DND-41 (cell line): ENCODE measurements at regions not wholly inside any gene's neighbourhood (a gene's known extent, or its start where the extent isn't known, plus 50 kb on each side); places are given as distances from the start of the nearest gene placed in this dataset.

Experiments used
- ATAC-seq: fragments of 200-7000 bp; cut with Tn5 transposase; 3 replicates; pipeline ENCODE4 v1.9.1; 2021; ENCODE audit warnings: low read depth; ENCODE audit not compliant: insufficient read depth
- DNase-seq: peaks from one replicate; pipeline ENCODE4 v3.0.0-alpha.2; 2020
- H2AFZ ChIP-seq: 2 replicates; pipeline ENCODE4 v1.6.0; 2012; ENCODE audit warnings: low read depth, low read length
- H3K27ac ChIP-seq: 2 replicates; pipeline ENCODE4 v1.5.1; 2012; ENCODE audit warnings: low read length, inconsistent platforms
- H3K27me3 ChIP-seq: fragments of 200-600 bp; sonication (generic); 2 replicates; pipeline ENCODE4 v1.6.0; 2012; ENCODE audit warnings: low read length, mild to moderate bottlenecking, inconsistent platforms; ENCODE audit not compliant: insufficient read depth, poor library complexity
- H3K36me3 ChIP-seq: 2 replicates; pipeline ENCODE4 v1.5.1; 2012; ENCODE audit warnings: low read length, inconsistent platforms; ENCODE audit not compliant: insufficient read depth
- H3K4me1 ChIP-seq: 2 replicates; pipeline ENCODE4 v1.5.1; 2012; ENCODE audit warnings: mild to moderate bottlenecking, low read length; ENCODE audit not compliant: insufficient read depth
- H3K4me2 ChIP-seq: 2 replicates; pipeline ENCODE4 v1.6.0; 2012; ENCODE audit warnings: mild to moderate bottlenecking, moderate library complexity, low read length, inconsistent platforms; ENCODE audit not compliant: insufficient read depth
- H3K4me3 ChIP-seq, 2 experiments: fragments of 200-600 bp in 1 of 2; shearing (Covaris generic) in 1 of 2; 2 replicates each; pipeline ENCODE4 v1.5.1; 2012 to 2016; ENCODE audit warnings: inconsistent platforms in 2 of 2, low read length in 2 of 2, mild to moderate bottlenecking in 2 of 2, low read depth in 1 of 2, moderate library complexity in 1 of 2
- H3K79me2 ChIP-seq: 2 replicates; pipeline ENCODE4 v1.6.0; 2012; ENCODE audit warnings: low read length, inconsistent platforms; ENCODE audit not compliant: insufficient read depth
- H3K9ac ChIP-seq: 2 replicates; pipeline ENCODE4 v1.6.0; 2012; ENCODE audit warnings: low read depth, mild to moderate bottlenecking, inconsistent platforms, low read length, moderate library complexity
- H3K9me3 ChIP-seq: 2 replicates; pipeline ENCODE4 v1.5.1; 2012; ENCODE audit warnings: low read length, moderate library complexity, mild to moderate bottlenecking, inconsistent platforms; ENCODE audit not compliant: insufficient read depth, severe bottlenecking
- H4K20me1 ChIP-seq: 2 replicates; pipeline ENCODE4 v1.6.0; 2012; ENCODE audit warnings: low read length; ENCODE audit not compliant: insufficient read depth
- CTCF ChIP-seq: IDR thresholded peaks from 2 replicates; pipeline ENCODE4 v1.5.1; 2012; ENCODE audit warnings: borderline replicate concordance, low read length, moderate library complexity, mild to moderate bottlenecking; ENCODE audit not compliant: poor library complexity, severe bottlenecking; ENCODE audit errors: extremely low read depth
- EZH2 ChIP-seq: IDR thresholded peaks from 3 replicates; pipeline ENCODE4 v1.6.1; 2012; ENCODE audit warnings: borderline replicate concordance, low read depth, mild to moderate bottlenecking, moderate library complexity, low read length, inconsistent platforms; ENCODE audit not compliant: severe bottlenecking

- Histone ChIP-seq H2AFZ (no peak overlapping the region), H3K27me3 (no peaks in the 10 kb centered on the region), H3K4me3 (no peak overlapping the region), H3K79me2 (peaks cover 34% of the 10 kb centered on the region), H3K4me2 (no peak overlapping the region), H3K4me1 (0 out of 2 replicates have a peak, but pooled peaks cover 3% of the 10 kb centered on the region), H3K36me3 (peaks cover 46% of the 10 kb centered on the region), H3K9ac (no peak overlapping the region), H3K27ac (no peak overlapping the region; the same call in 1 of the 2 replicates), H3K9me3 (no peaks in the 10 kb centered on the region), H4K20me1 (peaks cover 26% of the 10 kb centered on the region; the same call in 1 of the 2 replicates)
- TF ChIP-seq CTCF: no peak
- no peak for TF ChIP-seq EZH2
- DNase-seq: no peak
- ATAC-seq: no peak
Observed at GRCh38 chr20:60124776-60125381, 166.7 kb downstream of the CDH26 start.

GRCh38 chr20:60125513-60125912 lies 167.3 kb downstream of the CDH26 start:
- no peaks in the 10 kb centered on the region for H3K27me3 ChIP-seq
- TF ChIP-seq CTCF: no peak
- TF ChIP-seq EZH2: no peak
- peak; percentile 24; the same call in 1 of the 3 replicates for ATAC-seq
- no peak for DNase-seq
- H3K4me2 ChIP-seq: no peak overlapping the region
- H3K27ac ChIP-seq: no peak overlapping the region
- H3K4me1 ChIP-seq: 0 out of 2 replicates have a peak, but pooled peaks cover 3% of the 10 kb centered on the region
- no peak overlapping the region for H2AFZ ChIP-seq
- no peaks in the 10 kb centered on the region for H3K9me3 ChIP-seq
- H3K9ac ChIP-seq: no peak overlapping the region
- peaks cover 26% of the 10 kb centered on the region; the same call in 1 of the 2 replicates for H4K20me1 ChIP-seq
- peaks cover 46% of the 10 kb centered on the region for H3K36me3 ChIP-seq
- H3K79me2 ChIP-seq: peaks cover 34% of the 10 kb centered on the region
- H3K4me3 ChIP-seq: no peak overlapping the region

- no peak for TF ChIP-seq CTCF
- no peak for TF ChIP-seq EZH2
- Histone ChIP-seq H3K27ac (no peak overlapping the region), H3K4me1 (peaks cover 3% of the 10 kb centered on the region; the same call in 1 of the 2 replicates), H3K79me2 (peaks cover 47% of the 10 kb centered on the region), H3K9me3 (no peaks in the 10 kb centered on the region), H3K27me3 (no peaks in the 10 kb centered on the region), H3K9ac (no peak overlapping the region), H3K4me3 (no peak overlapping the region), H2AFZ (no peak overlapping the region), H4K20me1 (peaks cover 26% of the 10 kb centered on the region), H3K4me2 (no peak overlapping the region), H3K36me3 (peaks cover 36% of the 10 kb centered on the region)
- no peak for DNase-seq
- no peak for ATAC-seq
Observed at GRCh38 chr20:60126975-60127374, 168.8 kb downstream of the CDH26 start.

- no peak overlapping the region for H2AFZ ChIP-seq
- H3K9me3 ChIP-seq: no peaks in the 10 kb centered on the region
- H4K20me1 ChIP-seq: peaks cover 20% of the 10 kb centered on the region
- DNase-seq (no peak), ATAC-seq (no peak)
- H3K36me3 ChIP-seq: peaks cover 18% of the 10 kb centered on the region; the same call in 1 of the 2 replicates
- H3K4me2 ChIP-seq: no peak overlapping the region
- no peak overlapping the region for H3K4me3 ChIP-seq
- H3K79me2 ChIP-seq: peaks cover 43% of the 10 kb centered on the region; the same call in 1 of the 2 replicates
- H3K27ac ChIP-seq: no peak overlapping the region
- H3K9ac ChIP-seq: no peak overlapping the region
- H3K27me3 ChIP-seq: no peaks in the 10 kb centered on the region
- peaks cover 16% of the 10 kb centered on the region for H3K4me1 ChIP-seq
- TF ChIP-seq CTCF (no peak), EZH2 (no peak)
Observed at GRCh38 chr20:60131375-60131774, 173.2 kb downstream of the CDH26 start.
